HUES48 (cell line): ENCODE measurements at regions not wholly inside any gene's neighbourhood (a gene's known extent, or its start where the extent isn't known, plus 50 kb on each side); places are given as distances from the start of the nearest gene placed in this dataset.

Experiments used
- H3K27ac ChIP-seq: one replicate; pipeline ENCODE4 v1.7.0; 2013; ENCODE audit warnings: low read depth, low read length, inconsistent platforms
- H3K27me3 ChIP-seq: 2 replicates; pipeline ENCODE4 v1.6.1; 2013; ENCODE audit warnings: mild to moderate bottlenecking, low read length; ENCODE audit not compliant: control insufficient read depth, insufficient read depth
- H3K36me3 ChIP-seq: 2 replicates; pipeline ENCODE4 v1.6.1; 2013; ENCODE audit warnings: low read length; ENCODE audit not compliant: control insufficient read depth, insufficient read depth
- H3K4me1 ChIP-seq: 2 replicates; pipeline ENCODE4 v1.6.1; 2013; ENCODE audit warnings: mild to moderate bottlenecking, low read length; ENCODE audit not compliant: control insufficient read depth, insufficient read depth
- H3K4me3 ChIP-seq: 2 replicates; pipeline ENCODE4 v1.5.1; 2013; ENCODE audit warnings: mild to moderate bottlenecking, low read depth, low read length
- H3K9ac ChIP-seq: 2 replicates; pipeline ENCODE4 v1.6.1; 2013; ENCODE audit warnings: mild to moderate bottlenecking, low read depth, low read length, moderate library complexity
- H3K9me3 ChIP-seq: 2 replicates; pipeline ENCODE4 v1.6.1; 2013; ENCODE audit warnings: low read length; ENCODE audit not compliant: control insufficient read depth, insufficient read depth

- Histone ChIP-seq H3K27me3 (no peaks in the 10 kb centered on the region), H3K9ac (no peak overlapping the region), H3K36me3 (no peaks in the 10 kb centered on the region), H3K4me3 (no peak overlapping the region), H3K27ac (no peak overlapping the region), H3K9me3 (no peaks in the 10 kb centered on the region; the same call in 1 of the 2 replicates), H3K4me1 (no peaks in the 10 kb centered on the region)
Observed at GRCh38 chr5:106574820-106575219, 1095.9 kb downstream of the EFNA5 start.

- Histone ChIP-seq H3K27ac (no peak overlapping the region), H3K9me3 (no peaks in the 10 kb centered on the region; the same call in none of the 2 replicates), H3K27me3 (no peaks in the 10 kb centered on the region), H3K4me3 (no peak overlapping the region), H3K36me3 (no peaks in the 10 kb centered on the region), H3K4me1 (no peaks in the 10 kb centered on the region), H3K9ac (no peak overlapping the region)
Observed at GRCh38 chr5:106566031-106566430, 1104.7 kb downstream of the EFNA5 start.

GRCh38 chr5:106545325-106545724 lies 1125.4 kb downstream of the EFNA5 start:
- Histone ChIP-seq H3K4me1 (no peaks in the 10 kb centered on the region), H3K27ac (no peak overlapping the region), H3K9me3 (peaks cover 2% of the 10 kb centered on the region; the same call in 1 of the 2 replicates), H3K4me3 (no peak overlapping the region), H3K36me3 (no peaks in the 10 kb centered on the region), H3K27me3 (no peaks in the 10 kb centered on the region), H3K9ac (no peak overlapping the region)

GRCh38 chr5:106543330-106543729 lies 1127.4 kb downstream of the EFNA5 start:
- H3K9ac ChIP-seq: no peak overlapping the region
- no peak overlapping the region for H3K4me3 ChIP-seq
- peaks cover 2% of the 10 kb centered on the region; the same call in 1 of the 2 replicates for H3K9me3 ChIP-seq
- H3K27ac ChIP-seq: no peak overlapping the region
- H3K36me3 ChIP-seq: no peaks in the 10 kb centered on the region
- H3K27me3 ChIP-seq: no peaks in the 10 kb centered on the region
- no peaks in the 10 kb centered on the region for H3K4me1 ChIP-seq

GRCh38 chr5:106530150-106530549 lies 1140.6 kb downstream of the EFNA5 start:
- H3K9ac ChIP-seq: no peak overlapping the region
- H3K4me3 ChIP-seq: no peak overlapping the region
- H3K36me3 ChIP-seq: no peaks in the 10 kb centered on the region
- peaks cover 6% of the 10 kb centered on the region; the same call in 1 of the 2 replicates for H3K4me1 ChIP-seq
- no peak overlapping the region for H3K27ac ChIP-seq
- H3K27me3 ChIP-seq: no peaks in the 10 kb centered on the region
- no peaks in the 10 kb centered on the region for H3K9me3 ChIP-seq

- Histone ChIP-seq H3K27ac (no peak overlapping the region), H3K4me3 (no peak overlapping the region), H3K36me3 (no peaks in the 10 kb centered on the region), H3K27me3 (no peaks in the 10 kb centered on the region), H3K4me1 (peaks cover 6% of the 10 kb centered on the region; the same call in 1 of the 2 replicates), H3K9ac (no peak overlapping the region), H3K9me3 (no peaks in the 10 kb centered on the region)
Observed at GRCh38 chr5:106525438-106525837, 1145.3 kb downstream of the EFNA5 start.

- H3K27me3 ChIP-seq: no peaks in the 10 kb centered on the region
- peaks cover 6% of the 10 kb centered on the region; the same call in 1 of the 2 replicates for H3K4me1 ChIP-seq
- no peaks in the 10 kb centered on the region for H3K36me3 ChIP-seq
- no peak overlapping the region for H3K27ac ChIP-seq
- no peak overlapping the region for H3K4me3 ChIP-seq
- H3K9me3 ChIP-seq: no peaks in the 10 kb centered on the region
- H3K9ac ChIP-seq: no peak overlapping the region
Observed at GRCh38 chr5:106523852-106524251, 1146.9 kb downstream of the EFNA5 start.

- Histone ChIP-seq H3K9ac (no peak overlapping the region), H3K4me1 (peaks cover 6% of the 10 kb centered on the region; the same call in 1 of the 2 replicates), H3K27ac (no peak overlapping the region), H3K27me3 (no peaks in the 10 kb centered on the region), H3K36me3 (no peaks in the 10 kb centered on the region), H3K4me3 (no peak overlapping the region), H3K9me3 (no peaks in the 10 kb centered on the region)
Observed at GRCh38 chr5:106522296-106522695, 1148.4 kb downstream of the EFNA5 start.

GRCh38 chr5:106521701-106522100 lies 1149.0 kb downstream of the EFNA5 start:
- no peak overlapping the region for H3K9ac ChIP-seq
- H3K4me3 ChIP-seq: no peak overlapping the region
- H3K36me3 ChIP-seq: no peaks in the 10 kb centered on the region
- no peaks in the 10 kb centered on the region for H3K9me3 ChIP-seq
- H3K27me3 ChIP-seq: no peaks in the 10 kb centered on the region
- H3K4me1 ChIP-seq: peaks cover 6% of the 10 kb centered on the region; the same call in 1 of the 2 replicates
- no peak overlapping the region for H3K27ac ChIP-seq

- Histone ChIP-seq H3K4me1 (no peaks in the 10 kb centered on the region), H3K27me3 (no peaks in the 10 kb centered on the region), H3K27ac (no peak overlapping the region), H3K9me3 (no peaks in the 10 kb centered on the region), H3K36me3 (no peaks in the 10 kb centered on the region), H3K4me3 (no peak overlapping the region), H3K9ac (no peak overlapping the region)
Observed at GRCh38 chr5:106510321-106510720, 1160.4 kb downstream of the EFNA5 start.

GRCh38 chr5:106508894-106509293 lies 1161.8 kb downstream of the EFNA5 start:
- H3K36me3 ChIP-seq: no peaks in the 10 kb centered on the region
- no peak overlapping the region for H3K9ac ChIP-seq
- no peaks in the 10 kb centered on the region for H3K27me3 ChIP-seq
- H3K4me3 ChIP-seq: no peak overlapping the region
- H3K27ac ChIP-seq: no peak overlapping the region
- no peaks in the 10 kb centered on the region for H3K9me3 ChIP-seq
- H3K4me1 ChIP-seq: no peaks in the 10 kb centered on the region

- Histone ChIP-seq H3K4me3 (no peak overlapping the region), H3K27me3 (no peaks in the 10 kb centered on the region), H3K9ac (no peak overlapping the region), H3K36me3 (no peaks in the 10 kb centered on the region), H3K27ac (no peak overlapping the region), H3K9me3 (no peaks in the 10 kb centered on the region), H3K4me1 (no peaks in the 10 kb centered on the region)
Observed at GRCh38 chr5:106493910-106494309, 1176.8 kb downstream of the EFNA5 start.
